Endodermal cell (in vitro differentiated cells): ENCODE measurements at regions not wholly inside any gene's neighbourhood (a gene's known extent, or its start where the extent isn't known, plus 50 kb on each side); places are given as distances from the start of the nearest gene placed in this dataset.

Experiments used
- DNase-seq: peaks from one replicate; pipeline ENCODE4 v3.0.0-alpha.2; 2017
- H3K27ac ChIP-seq: 2 replicates; pipeline ENCODE4 v1.5.1; 2013; ENCODE audit warnings: mild to moderate bottlenecking, low read depth, low read length, moderate library complexity
- H3K27me3 ChIP-seq: 2 replicates; pipeline ENCODE4 v1.6.1; 2013; ENCODE audit warnings: mild to moderate bottlenecking, low read length, moderate library complexity; ENCODE audit not compliant: insufficient read depth, control insufficient read depth, poor library complexity, severe bottlenecking
- H3K36me3 ChIP-seq: 2 replicates; pipeline ENCODE4 v1.7.0; 2013; ENCODE audit warnings: mild to moderate bottlenecking, low read length, moderate library complexity; ENCODE audit not compliant: control insufficient read depth, insufficient read depth
- H3K4me1 ChIP-seq: one replicate; pipeline ENCODE4 v1.7.0; 2013; ENCODE audit warnings: low read length; ENCODE audit not compliant: control insufficient read depth, insufficient read depth
- H3K4me3 ChIP-seq: 2 replicates; pipeline ENCODE4 v1.5.1; 2013; ENCODE audit warnings: mild to moderate bottlenecking, low read length, moderate library complexity
- H3K9ac ChIP-seq: 2 replicates; pipeline ENCODE4 v1.6.1; 2013; ENCODE audit warnings: mild to moderate bottlenecking, low read length, moderate library complexity; ENCODE audit not compliant: poor library complexity, severe bottlenecking; ENCODE audit errors: extremely low read depth
- H3K9me3 ChIP-seq: 2 replicates; pipeline ENCODE4 v1.6.1; 2013; ENCODE audit warnings: mild to moderate bottlenecking, low read length, moderate library complexity; ENCODE audit not compliant: control insufficient read depth
- H3K27ac Mint-ChIP-seq: 2 replicates; pipeline ENCODE4 v1.8.0; 2020; ENCODE audit warnings: mixed read lengths
- H3K27me3 Mint-ChIP-seq: 2 replicates; pipeline ENCODE4 v1.8.0; 2021; ENCODE audit warnings: mild to moderate bottlenecking, mixed read lengths; ENCODE audit not compliant: insufficient read depth
- H3K36me3 Mint-ChIP-seq: 2 replicates; pipeline ENCODE4 v1.8.0; 2020; ENCODE audit warnings: low read depth, mixed read lengths
- H3K4me1 Mint-ChIP-seq: 2 replicates; pipeline ENCODE4 v1.8.0; 2020; ENCODE audit warnings: mixed read lengths
- H3K4me3 Mint-ChIP-seq: 2 replicates; pipeline ENCODE4 v1.8.0; 2020; ENCODE audit warnings: mild to moderate bottlenecking, moderate library complexity, mixed read lengths
- H3K9me3 Mint-ChIP-seq: 2 replicates; pipeline ENCODE4 v1.8.0; 2020; ENCODE audit warnings: mild to moderate bottlenecking, mixed read lengths
- CTCF ChIP-seq: fragments of 200-600 bp; sonication (generic); conservative IDR thresholded peaks from 2 replicates; pipeline ENCODE4 v1.5.0; 2021; ENCODE audit warnings: antibody characterized with exemption, mild to moderate bottlenecking
- WGBS, 2 experiments: methylation state at CpG; one replicate each; pipeline versions ENCODE4 v1.1.5 to v1.1.7; 2013; ENCODE audit warnings: missing lambda C conversion rate in 2 of 2, mixed read lengths in 1 of 2; ENCODE audit not compliant: insufficient coverage in 1 of 2, insufficient read length in 1 of 2; 5-methylcytosine and 5-hydroxymethylcytosine counted together

- Mint-ChIP-seq H3K9me3 (peaks cover 14% of the 10 kb centered on the region), H3K27me3 (no peaks in the 10 kb centered on the region), H3K4me1 (no peaks in the 10 kb centered on the region), H3K27ac (no peak overlapping the region), H3K4me3 (no peak overlapping the region), H3K36me3 (no peaks in the 10 kb centered on the region)
- Histone ChIP-seq H3K4me1 (no peaks in the 10 kb centered on the region), H3K4me3 (no peak overlapping the region), H3K27ac (no peak overlapping the region), H3K9ac (no peak overlapping the region), H3K36me3 (no peaks in the 10 kb centered on the region), H3K9me3 (peaks cover 12% of the 10 kb centered on the region), H3K27me3 (no peaks in the 10 kb centered on the region)
- no peak for TF ChIP-seq CTCF
- no peak for DNase-seq
- 96% methylated on average over 1 of the region's 1 CpG; no CpG with 5 or more reads in 1 of the 2 experiments for WGBS, 2 experiments
Observed at GRCh38 chr4:35556387-35556786, 687.9 kb downstream of the ARAP2 start.

- no peak overlapping the region for H3K9ac ChIP-seq
- no peaks in the 10 kb centered on the region for H3K36me3 Mint-ChIP-seq
- no peak overlapping the region for H3K27ac ChIP-seq
- no peak overlapping the region for H3K4me3 Mint-ChIP-seq
- H3K27me3 Mint-ChIP-seq = no peaks in the 10 kb centered on the region
- no peak for TF ChIP-seq CTCF
- H3K4me3 ChIP-seq = no peak overlapping the region
- no peaks in the 10 kb centered on the region for H3K4me1 Mint-ChIP-seq
- WGBS, 2 experiments = 90 to 98% methylated on average over 14 to 19 of the region's 19 CpGs
- peaks cover 14% of the 10 kb centered on the region for H3K9me3 Mint-ChIP-seq
- no peak overlapping the region for H3K27ac Mint-ChIP-seq
- peaks cover 12% of the 10 kb centered on the region for H3K9me3 ChIP-seq
- DNase-seq = peak; percentile 61
- no peaks in the 10 kb centered on the region for H3K36me3 ChIP-seq
- no peaks in the 10 kb centered on the region for H3K27me3 ChIP-seq
- no peaks in the 10 kb centered on the region for H3K4me1 ChIP-seq
Observed at GRCh38 chr4:35559559-35560365, 684.6 kb downstream of the ARAP2 start.

GRCh38 chr4:35562861-35563260, 681.5 kb downstream of the ARAP2 start:
- H3K27ac ChIP-seq = no peak overlapping the region
- no peak overlapping the region for H3K27ac Mint-ChIP-seq
- DNase-seq = no peak

More at GRCh38 chr4:35562861-35563260, 681.5 kb downstream of the ARAP2 start:
- no peak overlapping the region for H3K4me3 ChIP-seq
- no peaks in the 10 kb centered on the region for H3K36me3 ChIP-seq
- Mint-ChIP-seq H3K4me1 (no peaks in the 10 kb centered on the region), H3K27me3 (no peaks in the 10 kb centered on the region), H3K9me3 (peaks cover 14% of the 10 kb centered on the region), H3K4me3 (no peak overlapping the region), H3K36me3 (no peaks in the 10 kb centered on the region)
- TF ChIP-seq CTCF = no peak
- peaks cover 12% of the 10 kb centered on the region for H3K9me3 ChIP-seq
- no peaks in the 10 kb centered on the region for H3K4me1 ChIP-seq
- no peaks in the 10 kb centered on the region for H3K27me3 ChIP-seq
- no peak overlapping the region for H3K9ac ChIP-seq
- 60 to 83% methylated on average over 1 to 2 of the region's 2 CpGs for WGBS, 2 experiments
